GM23248 (cell line): ENCODE measurements at regions not wholly inside any gene's neighbourhood (a gene's known extent, or its start where the extent isn't known, plus 50 kb on each side); places are given as distances from the start of the nearest gene placed in this dataset.

ENCODE experiments used
- EZH2 ChIP-seq: fragments of 200-600 bp; sonication (generic); IDR thresholded peaks from 2 replicates; pipeline ENCODE4 v1.6.1; 2018; ENCODE audit warnings: antibody characterized with exemption, mild to moderate bottlenecking; ENCODE audit not compliant: insufficient read depth, poor library complexity, severe bottlenecking
- EZH2phosphoT487 ChIP-seq: fragments of 200-600 bp; sonication (generic); IDR thresholded peaks from 2 replicates; pipeline ENCODE4 v1.6.1; 2018; ENCODE audit warnings: antibody characterized with exemption, moderate library complexity, mild to moderate bottlenecking, low read depth; ENCODE audit not compliant: insufficient read depth

DNA sequence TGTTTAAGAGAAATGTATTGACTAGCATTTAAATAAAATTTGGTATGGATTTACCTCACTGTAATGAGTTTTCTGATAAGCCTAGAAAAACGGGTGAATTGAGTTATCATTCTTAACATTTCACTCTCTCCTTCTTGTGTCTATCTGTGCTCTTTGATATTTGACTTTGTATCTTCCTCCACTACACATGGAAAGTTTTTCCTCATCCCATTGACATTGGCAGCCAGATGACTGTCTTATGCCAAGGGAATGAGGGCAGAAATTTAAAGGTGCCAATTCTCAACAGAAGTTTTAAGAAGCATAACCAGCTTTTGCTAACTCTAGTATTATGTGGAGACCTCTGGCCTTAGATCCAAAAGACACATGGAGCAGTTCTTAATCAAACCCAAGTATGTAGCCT is 376.6 kb downstream of the DSEL start:
- TF ChIP-seq EZH2, result no peak
- TF ChIP-seq EZH2phosphoT487, result no peak
